ENCODE measurements at regions not wholly inside any gene's neighbourhood (a gene's known extent, or its start where the extent isn't known, plus 50 kb on each side); places are given as distances from the start of the nearest gene placed in this dataset.

DNA sequence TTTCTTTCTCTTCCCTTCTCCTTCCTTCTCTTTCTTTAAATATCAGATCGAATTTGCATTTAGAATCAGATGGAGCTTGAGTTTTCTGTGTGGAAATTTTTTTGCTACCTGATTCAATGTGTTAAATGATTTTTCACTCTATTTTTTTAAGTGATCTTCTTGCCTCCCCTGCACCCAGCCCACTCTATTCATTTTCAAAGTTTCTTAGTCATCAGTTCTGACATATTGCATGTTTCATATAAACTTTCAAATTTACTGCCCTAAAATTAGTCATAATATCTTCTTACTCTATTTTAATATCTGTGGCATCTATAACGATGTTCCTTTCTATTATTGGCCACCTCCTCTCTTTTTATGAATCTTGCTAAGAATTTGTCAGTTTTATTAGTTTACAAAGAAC, 69.1 kb downstream of the MTNR1B start:
- TF ChIP-seq, protein P1, sequence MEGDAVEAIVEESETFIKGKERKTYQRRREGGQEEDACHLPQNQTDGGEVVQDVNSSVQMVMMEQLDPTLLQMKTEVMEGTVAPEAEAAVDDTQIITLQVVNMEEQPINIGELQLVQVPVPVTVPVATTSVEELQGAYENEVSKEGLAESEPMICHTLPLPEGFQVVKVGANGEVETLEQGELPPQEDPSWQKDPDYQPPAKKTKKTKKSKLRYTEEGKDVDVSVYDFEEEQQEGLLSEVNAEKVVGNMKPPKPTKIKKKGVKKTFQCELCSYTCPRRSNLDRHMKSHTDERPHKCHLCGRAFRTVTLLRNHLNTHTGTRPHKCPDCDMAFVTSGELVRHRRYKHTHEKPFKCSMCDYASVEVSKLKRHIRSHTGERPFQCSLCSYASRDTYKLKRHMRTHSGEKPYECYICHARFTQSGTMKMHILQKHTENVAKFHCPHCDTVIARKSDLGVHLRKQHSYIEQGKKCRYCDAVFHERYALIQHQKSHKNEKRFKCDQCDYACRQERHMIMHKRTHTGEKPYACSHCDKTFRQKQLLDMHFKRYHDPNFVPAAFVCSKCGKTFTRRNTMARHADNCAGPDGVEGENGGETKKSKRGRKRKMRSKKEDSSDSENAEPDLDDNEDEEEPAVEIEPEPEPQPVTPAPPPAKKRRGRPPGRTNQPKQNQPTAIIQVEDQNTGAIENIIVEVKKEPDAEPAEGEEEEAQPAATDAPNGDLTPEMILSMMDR (IDR thresholded peaks at IDR 0.05), result no peak
- no peak for TF ChIP-seq POLR2A (IDR thresholded peaks at IDR 0.05)
